Peyer's patch (tissue), 4 donors: ENCODE measurements at regions not wholly inside any gene's neighbourhood (a gene's known extent, or its start where the extent isn't known, plus 50 kb on each side); places are given as distances from the start of the nearest gene placed in this dataset.

Source experiments
- POLR2A ChIP-seq, 2 donors: fragments of 450-650 bp; IDR thresholded peaks; one replicate each; pipeline ENCODE4 v1.5.1; 2017; ENCODE audit warnings: antibody characterized with exemption in 2 of 2, mild to moderate bottlenecking in 2 of 2, moderate library complexity in 2 of 2
- TF ChIP-seq, protein P1 (sequence below), 6 experiments: fragments of 450-650 bp in 4 of 6; fragments of 200-600 bp in 2 of 6; sonication (generic) in 1 of 6; IDR thresholded peaks; one replicate each; pipeline ENCODE4 v1.5.1; 2017 to 2019; ENCODE audit warnings: antibody characterized with exemption in 6 of 6, mild to moderate bottlenecking in 3 of 6, moderate library complexity in 1 of 6

DNA sequence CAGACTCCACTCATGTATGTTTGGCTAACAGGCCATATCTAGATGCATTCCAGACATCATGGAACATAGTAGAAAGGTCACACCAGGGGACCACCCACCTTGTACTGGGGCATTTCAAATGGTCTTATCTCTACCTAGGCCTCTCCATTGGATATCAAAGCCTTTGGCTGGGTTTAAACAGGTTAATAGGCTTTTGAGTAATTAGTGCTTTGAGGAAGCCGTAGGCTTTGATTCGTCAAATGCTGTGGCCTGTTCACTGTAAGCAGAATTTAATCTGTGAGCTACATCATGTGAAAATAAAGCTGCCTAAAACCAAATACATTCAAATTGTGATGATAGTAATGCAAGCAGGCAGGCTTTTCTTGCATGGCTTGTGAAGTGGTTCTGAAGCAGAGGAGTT is 129.5 kb downstream of the ST8SIA2 start:
- TF ChIP-seq, protein P1, sequence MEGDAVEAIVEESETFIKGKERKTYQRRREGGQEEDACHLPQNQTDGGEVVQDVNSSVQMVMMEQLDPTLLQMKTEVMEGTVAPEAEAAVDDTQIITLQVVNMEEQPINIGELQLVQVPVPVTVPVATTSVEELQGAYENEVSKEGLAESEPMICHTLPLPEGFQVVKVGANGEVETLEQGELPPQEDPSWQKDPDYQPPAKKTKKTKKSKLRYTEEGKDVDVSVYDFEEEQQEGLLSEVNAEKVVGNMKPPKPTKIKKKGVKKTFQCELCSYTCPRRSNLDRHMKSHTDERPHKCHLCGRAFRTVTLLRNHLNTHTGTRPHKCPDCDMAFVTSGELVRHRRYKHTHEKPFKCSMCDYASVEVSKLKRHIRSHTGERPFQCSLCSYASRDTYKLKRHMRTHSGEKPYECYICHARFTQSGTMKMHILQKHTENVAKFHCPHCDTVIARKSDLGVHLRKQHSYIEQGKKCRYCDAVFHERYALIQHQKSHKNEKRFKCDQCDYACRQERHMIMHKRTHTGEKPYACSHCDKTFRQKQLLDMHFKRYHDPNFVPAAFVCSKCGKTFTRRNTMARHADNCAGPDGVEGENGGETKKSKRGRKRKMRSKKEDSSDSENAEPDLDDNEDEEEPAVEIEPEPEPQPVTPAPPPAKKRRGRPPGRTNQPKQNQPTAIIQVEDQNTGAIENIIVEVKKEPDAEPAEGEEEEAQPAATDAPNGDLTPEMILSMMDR (IDR thresholded peaks at IDR 0.05): no peak
- TF ChIP-seq POLR2A (IDR thresholded peaks at IDR 0.05): no peak
